Keratinocyte (primary cell): ENCODE measurements at regions not wholly inside any gene's neighbourhood (a gene's known extent, or its start where the extent isn't known, plus 50 kb on each side); places are given as distances from the start of the nearest gene placed in this dataset.

ENCODE experiments used
- CTCF ChIP-seq, 3 experiments: IDR thresholded peaks in 1 of 3; conservative IDR thresholded peaks in 1 of 3; optimal IDR thresholded peaks in 1 of 3; 2 replicates in 2 of 3; 3 replicates in 1 of 3; pipeline versions ENCODE3 to v1.5.1; 2011; ENCODE audit warnings: low read length in 3 of 3, mild to moderate bottlenecking in 3 of 3, moderate library complexity in 2 of 3, control low read depth in 1 of 3, inconsistent platforms in 1 of 3; ENCODE audit not compliant: insufficient read depth in 2 of 3; ENCODE audit errors: extremely low read depth in 1 of 3
- EZH2 ChIP-seq: IDR thresholded peaks from one replicate; pipeline ENCODE4 v1.6.1; 2012; ENCODE audit warnings: inconsistent platforms, mild to moderate bottlenecking, low read length, moderate library complexity

GRCh38 chr7:25431956-25432450 lies 203.7 kb upstream of the NPVF start:
- TF ChIP-seq CTCF (optimal IDR thresholded peaks at IDR 0.05 in 1 of 3, IDR thresholded peaks at IDR 0.05 in 1 of 3, conservative IDR thresholded peaks at IDR 0.05 in 1 of 3; ENCODE audit: extremely low read depth in 1 of 3, insufficient read depth in 2 of 3, low read length in 3 of 3) (no peak), EZH2 (no peak)
